Medulla oblongata (tissue), 1 donor: ENCODE measurements at regions not wholly inside any gene's neighbourhood (a gene's known extent, or its start where the extent isn't known, plus 50 kb on each side); places are given as distances from the start of the nearest gene placed in this dataset.
"Not testable (repeated sequence)": the region's sequence is repeated elsewhere in the genome, so short reads cannot be mapped to it uniquely, and the experiment has no call there.

ENCODE experiments used
- DNase-seq: peaks from one replicate; pipeline ENCODE4 v3.0.0-alpha.2; 2015; ENCODE audit errors: extremely low spot score

GRCh38 chr14:88983755-88984154 is 159.3 kb downstream of the TTC8 start:
- no peak for DNase-seq

- no peak for DNase-seq
These were observed 161.2 kb downstream of the TTC8 start for GRCh38 chr14:88985654-88986053.

GRCh38 chr14:88986146-88986841 is 161.8 kb downstream of the TTC8 start:
- no peak for DNase-seq

GRCh38 chr14:88986908-88987307 is 162.5 kb downstream of the TTC8 start:
- not testable (repeated sequence) for DNase-seq

GRCh38 chr14:88987516-88987915 is 163.1 kb downstream of the TTC8 start:
- no peak for DNase-seq

- no peak for DNase-seq
These were observed 165.5 kb downstream of the TTC8 start for GRCh38 chr14:88989911-88990310.

- no peak for DNase-seq
These were observed 166.4 kb downstream of the TTC8 start for GRCh38 chr14:88990856-88991255.

GRCh38 chr14:88992011-88992410 is 167.6 kb downstream of the TTC8 start:
- DNase-seq: no peak

- no peak for DNase-seq
These were observed 169.5 kb downstream of the TTC8 start for GRCh38 chr14:88993946-88994345.

- no peak for DNase-seq
These were observed 171.2 kb downstream of the TTC8 start for GRCh38 chr14:88995437-88996198.

GRCh38 chr14:88998027-88998426 is 173.6 kb downstream of the TTC8 start:
- DNase-seq: no peak

GRCh38 chr14:88999137-88999536 is 174.7 kb downstream of the TTC8 start:
- DNase-seq: no peak

- DNase-seq: no peak
These were observed 175.8 kb downstream of the TTC8 start for GRCh38 chr14:89000007-89000942.

- no peak for DNase-seq
These were observed 179.7 kb downstream of the TTC8 start for GRCh38 chr14:89004166-89004565.

- DNase-seq: no peak
These were observed 183.5 kb downstream of the TTC8 start for GRCh38 chr14:89007906-89008305.

- DNase-seq: no peak
These were observed 187.2 kb downstream of the TTC8 start for GRCh38 chr14:89011355-89012281.

GRCh38 chr14:89012282-89013097 is 188.0 kb downstream of the TTC8 start:
- no peak for DNase-seq

GRCh38 chr14:89013098-89013504 is 188.7 kb downstream of the TTC8 start:
- DNase-seq: no peak

- no peak for DNase-seq
These were observed 189.5 kb downstream of the TTC8 start for GRCh38 chr14:89013698-89014568.

GRCh38 chr14:89014569-89014850 is 190.1 kb downstream of the TTC8 start:
- DNase-seq: no peak
